GM18508 (cell line): ENCODE measurements at regions not wholly inside any gene's neighbourhood (a gene's known extent, or its start where the extent isn't known, plus 50 kb on each side); places are given as distances from the start of the nearest gene placed in this dataset.

Experiments
- ATAC-seq: cut with Tn5 transposase; IDR thresholded peaks from one replicate; pipeline ENCODE4 v1.9.1; 2021; ENCODE audit warnings: moderate number of reproducible peaks; ENCODE audit not compliant: insufficient read depth, unreplicated experiment

DNA sequence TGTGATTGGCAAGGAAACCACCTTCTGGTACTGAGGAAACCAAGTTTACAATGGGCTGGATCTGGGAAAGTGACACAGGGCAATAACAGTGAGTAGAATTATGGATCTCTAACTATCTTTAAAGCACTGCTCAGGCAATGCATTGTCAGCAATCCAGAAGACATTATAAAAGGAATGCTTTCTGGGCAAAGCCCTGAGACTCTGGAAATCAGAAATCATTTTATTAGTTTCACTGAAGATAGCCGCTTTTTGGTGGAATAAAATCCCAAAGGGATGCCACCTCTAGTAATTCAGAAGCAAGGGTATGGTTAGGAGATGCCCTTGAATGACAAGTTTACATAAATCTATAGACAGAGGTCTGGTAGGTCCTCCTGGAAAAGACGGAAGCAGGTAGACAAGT, 211.1 kb downstream of the DMRT2 start:
- ATAC-seq: no peak

DNA sequence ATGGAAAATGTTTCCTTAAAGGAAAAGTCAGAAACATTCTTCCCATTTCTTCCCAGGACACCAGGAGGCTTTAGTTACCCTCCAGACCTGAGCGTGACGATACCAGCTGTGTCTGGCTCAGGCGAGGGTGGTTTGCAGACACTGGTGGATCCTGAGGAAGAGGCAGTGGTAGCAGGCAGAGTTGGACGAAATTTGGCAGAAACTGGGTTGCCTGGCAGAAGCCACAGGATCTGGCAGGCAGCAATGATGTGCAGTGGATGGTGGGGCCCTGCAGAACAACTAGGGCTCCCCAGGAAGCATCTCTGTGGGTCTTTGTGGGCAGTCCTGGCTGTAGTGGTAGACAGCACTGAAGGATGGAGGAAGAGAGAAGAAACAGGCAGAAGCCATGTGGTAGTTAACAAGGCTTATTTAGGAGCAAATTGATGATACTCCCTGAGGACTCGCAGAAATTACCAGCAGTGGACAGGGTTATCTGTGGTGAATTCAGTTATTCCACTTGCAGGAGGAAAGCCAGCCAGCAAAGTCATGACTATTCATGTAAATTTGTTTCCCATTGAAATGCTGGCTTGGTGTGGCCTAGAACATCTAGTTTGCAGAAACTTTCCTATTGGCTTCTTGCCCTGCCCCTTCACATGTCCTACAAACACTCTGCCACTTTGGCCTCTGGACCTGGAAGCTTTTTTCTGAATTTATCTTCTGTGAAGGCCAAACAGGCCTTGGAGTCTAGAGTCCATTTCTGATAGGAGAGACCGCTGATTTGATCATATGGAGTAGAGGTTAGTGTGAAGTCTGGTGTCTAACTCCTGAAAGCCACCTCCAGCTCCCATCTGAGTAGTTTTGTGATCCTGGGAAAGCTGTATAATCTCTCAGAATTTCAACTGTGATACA, 212.0 kb downstream of the DMRT2 start:
- no peak for ATAC-seq

DNA sequence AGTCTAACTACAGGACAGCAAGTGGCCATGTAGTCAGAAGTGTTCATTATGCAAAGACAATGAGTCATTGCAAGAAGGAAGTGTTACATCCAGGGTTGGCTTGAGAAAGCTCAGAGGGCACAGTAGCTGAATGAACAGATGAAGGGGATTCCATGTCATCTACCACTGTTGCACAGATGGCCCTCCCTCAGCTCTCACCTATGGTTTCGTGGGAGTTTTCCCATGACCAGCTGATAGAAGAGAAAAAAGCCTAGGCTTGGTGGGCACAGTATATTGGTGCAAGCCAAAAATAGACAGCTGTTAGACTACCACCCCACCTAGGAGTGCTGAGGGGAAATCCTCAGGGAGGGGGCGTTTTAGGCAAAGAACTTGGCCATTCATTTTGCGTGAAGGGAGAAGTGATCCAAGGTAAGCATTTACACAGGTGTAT, 217.0 kb downstream of the DMRT2 start:
- ATAC-seq: peak; percentile 91

GRCh38 chr9:1267581-1267980, 217.4 kb downstream of the DMRT2 start:
- no peak for ATAC-seq

GRCh38 chr9:1269533-1270315, 219.6 kb downstream of the DMRT2 start:
- ATAC-seq: no peak

- no peak for ATAC-seq
These were observed 221.2 kb downstream of the DMRT2 start for GRCh38 chr9:1271367-1271766.

DNA sequence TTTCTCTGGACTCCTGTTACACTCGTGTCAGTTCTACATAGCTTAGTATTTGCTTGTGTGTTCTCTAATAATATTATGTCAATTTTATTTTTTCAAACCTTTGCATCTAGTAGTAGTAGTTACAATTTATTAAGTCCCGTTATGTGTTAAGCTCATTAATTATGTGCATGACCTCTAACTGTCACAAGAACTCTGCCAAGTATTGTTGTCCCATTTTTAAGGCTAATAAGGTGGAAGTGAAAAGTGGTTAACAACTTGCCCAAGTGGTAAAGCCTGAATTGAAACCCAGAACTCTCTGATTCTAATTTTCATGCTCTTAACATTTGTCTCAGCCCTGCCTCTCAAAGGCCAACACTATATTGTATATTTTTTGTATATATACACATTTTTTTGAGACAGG, 221.6 kb downstream of the DMRT2 start:
- ATAC-seq: no peak

- ATAC-seq: no peak
These were observed 222.3 kb downstream of the DMRT2 start for GRCh38 chr9:1272488-1272887.

- ATAC-seq: no peak
These were observed 223.7 kb downstream of the DMRT2 start for GRCh38 chr9:1273859-1274258.

DNA sequence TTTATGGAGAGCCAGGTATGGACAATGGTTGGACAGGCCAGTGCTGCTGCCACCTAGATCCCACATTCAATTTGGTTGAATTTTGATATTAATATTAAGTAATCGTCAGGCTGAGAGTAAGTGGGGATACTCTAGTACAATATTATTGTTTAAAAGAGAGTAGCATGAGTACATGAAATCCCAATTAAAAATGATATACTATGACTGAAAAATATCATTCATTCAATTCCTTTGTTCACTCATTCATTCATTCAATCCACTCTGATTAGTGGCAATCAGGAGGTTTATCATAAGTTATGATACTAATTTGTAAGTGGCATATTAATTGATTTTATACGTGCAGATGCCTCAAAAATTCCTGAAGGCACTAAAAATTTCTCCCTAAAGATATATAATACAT, 224.2 kb downstream of the DMRT2 start:
- no peak for ATAC-seq

DNA sequence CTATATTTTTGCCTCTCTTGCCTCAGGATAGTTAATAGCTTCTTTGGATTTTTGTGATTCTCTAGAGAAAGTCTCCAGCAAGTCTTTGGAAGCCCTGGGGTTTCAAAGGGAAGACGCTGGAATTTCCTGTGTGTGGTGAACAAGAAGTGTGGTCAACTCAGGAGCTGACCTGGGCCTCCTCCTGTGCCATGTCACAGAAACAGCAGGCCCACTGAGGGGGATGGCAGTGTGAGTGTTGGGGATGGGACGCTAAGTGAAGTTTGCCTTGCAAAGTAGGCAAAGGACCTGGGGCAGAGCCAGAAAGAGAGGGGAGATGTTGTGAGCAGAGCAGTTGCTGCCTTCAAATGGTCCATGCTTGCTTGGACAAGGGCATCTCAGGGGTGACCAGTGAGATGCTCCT, 226.3 kb downstream of the DMRT2 start:
- ATAC-seq: no peak

DNA sequence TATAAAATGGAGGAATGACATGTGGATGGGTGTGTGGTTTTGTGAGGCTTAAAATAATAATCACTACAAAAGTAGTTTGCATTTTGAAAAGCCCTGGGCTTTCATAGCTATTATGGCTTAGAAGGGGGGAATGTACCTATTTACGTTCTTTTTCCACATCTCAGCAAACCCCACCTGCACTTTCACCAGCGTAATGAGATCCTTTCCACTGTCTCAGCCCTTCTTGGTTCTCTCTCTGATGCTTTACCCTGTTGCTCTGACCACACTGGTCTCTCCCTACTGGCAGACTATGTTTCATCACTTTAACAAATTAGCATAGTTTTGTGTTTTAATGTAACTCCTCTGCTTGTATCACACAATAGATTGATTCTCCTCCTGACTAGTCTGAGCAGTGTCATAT, 234.6 kb downstream of the DMRT2 start:
- no peak for ATAC-seq

DNA sequence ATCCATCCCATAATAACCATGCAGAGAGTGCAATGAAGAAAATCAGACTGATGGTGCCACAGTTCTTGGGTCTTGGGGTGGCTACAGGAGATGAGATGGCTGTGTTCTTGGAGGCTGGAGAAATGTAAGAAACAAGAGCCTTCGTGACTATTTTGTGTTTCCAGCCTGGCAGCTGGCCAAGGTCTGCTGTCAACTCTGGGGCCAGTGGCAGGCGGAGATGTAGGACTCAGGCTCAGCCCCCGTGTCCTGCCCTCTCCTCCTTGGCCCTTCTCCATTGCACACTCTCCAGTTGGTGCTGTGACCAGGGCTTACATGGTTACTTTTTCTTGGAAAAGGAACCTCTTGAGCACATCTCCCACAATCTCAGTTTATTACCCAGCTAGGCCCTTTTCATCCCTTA, 235.4 kb downstream of the DMRT2 start:
- no peak for ATAC-seq

DNA sequence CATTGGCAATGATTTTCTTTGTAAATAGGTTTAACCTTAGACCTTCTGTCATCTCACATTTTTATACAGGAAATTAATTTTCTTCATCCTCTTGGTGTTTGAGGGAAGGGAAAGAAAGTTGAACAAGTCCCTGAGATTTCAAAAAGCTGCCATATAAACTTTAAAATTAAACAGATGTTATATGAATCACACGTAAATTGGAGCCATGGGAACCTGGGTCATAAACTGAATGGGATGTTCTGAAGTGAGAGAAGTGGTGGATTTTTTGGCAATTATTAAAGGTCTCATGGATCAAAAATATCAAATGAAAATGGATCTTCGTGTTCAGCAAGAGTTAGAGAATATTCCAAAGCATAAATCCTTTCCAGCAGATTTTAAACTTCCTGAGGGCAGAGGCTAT, 242.2 kb downstream of the DMRT2 start:
- no peak for ATAC-seq

GRCh38 chr9:1294641-1295258, 244.6 kb downstream of the DMRT2 start:
- no peak for ATAC-seq

DNA sequence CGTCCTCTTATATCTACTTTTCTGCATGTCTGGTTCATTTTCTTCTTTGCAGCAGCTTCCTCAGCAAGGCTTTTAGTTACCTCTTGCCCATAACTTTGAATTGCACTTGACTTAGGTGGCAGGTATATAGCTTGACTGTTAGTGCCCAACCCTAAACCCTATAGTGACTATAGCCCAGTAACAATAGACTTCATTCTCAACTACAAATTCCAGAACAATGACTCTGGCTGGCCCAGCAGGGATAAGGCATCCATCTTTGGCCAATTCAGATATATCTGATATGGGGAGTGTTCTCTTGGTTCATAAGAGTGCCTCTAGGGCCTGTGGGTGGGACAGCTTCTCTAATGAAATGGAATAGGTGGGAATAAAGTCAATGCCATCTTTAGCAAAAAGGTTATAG, 246.2 kb downstream of the DMRT2 start:
- no peak for ATAC-seq

GRCh38 chr9:1298046-1298445, 247.9 kb downstream of the DMRT2 start:
- no peak for ATAC-seq

GRCh38 chr9:1300941-1301340, 250.8 kb downstream of the DMRT2 start:
- no peak for ATAC-seq

DNA sequence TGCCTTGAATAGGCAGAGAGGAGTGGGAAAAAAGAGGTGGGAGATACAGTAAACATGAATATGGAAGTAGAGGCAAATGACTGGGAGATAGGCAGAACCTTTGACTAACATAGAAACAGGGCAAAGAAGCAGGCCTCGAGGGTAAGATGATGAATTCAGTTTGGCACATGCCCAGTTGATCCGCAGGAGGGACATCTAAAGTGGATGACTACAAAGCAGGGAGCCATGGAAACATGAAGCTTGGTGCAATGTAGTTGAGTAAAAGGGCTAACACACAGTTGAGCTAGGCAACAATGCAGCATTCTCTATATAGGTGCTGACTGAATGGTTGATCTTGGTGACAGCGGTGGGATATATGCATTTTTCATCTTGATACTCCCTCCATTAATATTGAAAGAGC, 253.8 kb downstream of the DMRT2 start:
- ATAC-seq: no peak

DNA sequence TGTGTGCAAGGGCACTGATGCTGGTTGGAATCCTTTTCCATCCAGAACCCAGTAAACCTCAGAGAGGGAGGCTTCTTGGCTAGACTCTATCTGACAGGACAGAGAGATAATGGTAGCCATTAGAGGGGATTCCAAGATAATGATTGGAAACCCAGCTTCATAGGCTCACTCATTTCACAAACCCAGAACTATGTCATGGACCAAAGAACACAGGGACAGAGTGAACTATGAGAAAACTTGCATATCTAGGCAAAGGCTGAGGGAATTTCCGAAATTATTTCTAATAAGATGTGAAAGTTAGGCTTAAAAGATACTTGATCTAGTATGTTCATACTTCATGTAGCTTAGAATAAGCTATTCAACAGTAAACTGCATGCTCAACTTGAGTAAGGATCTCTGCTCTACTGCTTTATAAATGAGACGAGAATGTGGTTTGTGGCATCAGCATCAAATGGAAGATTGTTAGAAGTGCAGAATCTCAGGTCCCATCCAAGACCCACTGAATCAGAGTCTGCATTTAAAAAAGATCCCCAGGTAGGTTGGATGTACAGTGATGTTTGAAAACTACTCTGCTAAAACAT, 261.4 kb downstream of the DMRT2 start:
- ATAC-seq: no peak

DNA sequence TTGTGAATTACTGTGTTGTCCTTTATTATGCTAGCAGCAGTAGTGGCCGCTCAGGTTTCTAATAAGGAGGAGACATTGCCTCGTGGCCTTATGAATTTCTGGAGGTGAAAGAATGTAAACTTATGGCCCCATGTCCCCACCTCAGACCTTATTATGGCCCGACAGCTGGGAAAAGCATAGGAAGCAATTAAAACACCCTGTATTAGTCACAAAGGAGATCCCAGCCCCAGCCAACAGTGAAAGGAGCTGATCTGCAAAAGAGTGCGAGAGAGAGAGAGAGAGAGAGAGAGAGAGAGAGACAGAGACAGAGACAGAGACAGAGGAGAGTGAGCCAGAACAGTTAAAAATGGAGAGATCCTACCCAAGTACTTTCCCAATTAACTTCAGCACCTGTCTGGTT, 269.3 kb downstream of the DMRT2 start:
- ATAC-seq: no peak
